HUES6 (cell line): ENCODE measurements at regions not wholly inside any gene's neighbourhood (a gene's known extent, or its start where the extent isn't known, plus 50 kb on each side); places are given as distances from the start of the nearest gene placed in this dataset.
"Not testable (repeated sequence)": the region's sequence is repeated elsewhere in the genome, so short reads cannot be mapped to it uniquely, and the experiment has no call there.

Source experiments
- H3K27ac ChIP-seq: 2 replicates; pipeline ENCODE4 v1.7.0; 2013; ENCODE audit warnings: low read depth, mild to moderate bottlenecking, low read length, inconsistent platforms
- H3K27me3 ChIP-seq: 2 replicates; pipeline ENCODE4 v1.6.1; 2013; ENCODE audit warnings: low read length; ENCODE audit not compliant: control insufficient read depth, insufficient read depth
- H3K36me3 ChIP-seq: 2 replicates; pipeline ENCODE4 v1.6.1; 2013; ENCODE audit warnings: low read length; ENCODE audit not compliant: control insufficient read depth, insufficient read depth
- H3K4me1 ChIP-seq: 2 replicates; pipeline ENCODE4 v1.6.1; 2013; ENCODE audit warnings: low read length; ENCODE audit not compliant: control insufficient read depth, insufficient read depth
- H3K4me3 ChIP-seq: 2 replicates; pipeline ENCODE4 v1.5.1; 2013; ENCODE audit warnings: low read depth, low read length
- H3K9ac ChIP-seq: one replicate; pipeline ENCODE4 v1.6.1; 2013; ENCODE audit warnings: mild to moderate bottlenecking, low read length
- H3K9me3 ChIP-seq: 2 replicates; pipeline ENCODE4 v1.6.1; 2013; ENCODE audit warnings: low read depth, low read length; ENCODE audit not compliant: control insufficient read depth, insufficient read depth

DNA sequence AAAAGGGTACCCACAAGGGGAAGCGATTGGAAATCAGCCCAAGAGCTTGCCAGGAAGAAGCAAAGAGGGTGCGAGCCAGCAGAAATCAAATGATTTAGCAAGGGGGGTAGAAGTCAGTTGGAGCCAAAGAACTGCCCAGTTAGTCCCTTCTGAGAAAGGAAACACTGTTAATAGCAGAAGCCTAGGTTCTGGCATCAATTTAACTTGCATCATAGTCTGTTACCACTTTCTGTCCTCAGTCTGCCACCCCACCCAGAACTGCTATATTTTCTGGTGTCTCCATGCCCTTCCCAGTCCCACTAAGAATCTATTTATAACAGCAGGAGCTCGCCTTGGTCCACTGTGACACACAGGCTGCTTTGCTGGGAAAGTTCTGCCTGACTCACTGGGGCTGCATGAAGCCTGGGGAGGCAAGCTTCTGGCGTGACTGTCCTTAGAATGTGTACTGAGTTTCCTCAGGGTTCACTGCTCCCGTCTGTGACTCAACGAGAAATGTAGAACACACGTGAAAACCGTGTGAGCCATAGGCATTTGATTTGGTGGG lies 157.8 kb upstream of the TTC29 start:
- no peaks in the 10 kb centered on the region for H3K27me3 ChIP-seq
- no peak overlapping the region for H3K9ac ChIP-seq
- no peaks in the 10 kb centered on the region for H3K36me3 ChIP-seq
- H3K4me1 ChIP-seq = no peaks in the 10 kb centered on the region
- H3K27ac ChIP-seq = no peak overlapping the region
- no peak overlapping the region for H3K4me3 ChIP-seq
- H3K9me3 ChIP-seq = no peaks in the 10 kb centered on the region

DNA sequence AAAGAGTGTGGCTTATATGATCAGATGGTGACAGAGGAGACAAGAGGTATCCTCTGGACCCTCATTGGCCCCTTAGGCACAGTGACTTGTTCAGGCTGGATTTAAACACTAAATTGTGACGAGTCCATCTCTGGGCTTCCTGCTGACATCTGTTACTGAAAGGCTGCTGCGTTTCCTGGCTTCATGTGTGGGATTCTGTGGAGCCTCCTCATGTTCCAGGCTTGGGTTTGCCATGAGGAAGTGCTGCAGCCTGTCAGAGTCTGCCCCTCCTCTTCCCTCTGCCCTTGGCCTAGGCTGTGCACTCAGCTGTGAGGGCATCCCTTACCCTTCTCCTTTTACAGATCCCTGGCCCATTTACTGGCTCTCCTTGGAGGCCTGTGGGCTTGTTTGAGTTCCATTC lies 159.1 kb upstream of the TTC29 start:
- Histone ChIP-seq H3K4me1 (no peaks in the 10 kb centered on the region), H3K27ac (no peak overlapping the region), H3K27me3 (no peaks in the 10 kb centered on the region), H3K9me3 (no peaks in the 10 kb centered on the region), H3K36me3 (no peaks in the 10 kb centered on the region), H3K4me3 (no peak overlapping the region), H3K9ac (no peak overlapping the region)

DNA sequence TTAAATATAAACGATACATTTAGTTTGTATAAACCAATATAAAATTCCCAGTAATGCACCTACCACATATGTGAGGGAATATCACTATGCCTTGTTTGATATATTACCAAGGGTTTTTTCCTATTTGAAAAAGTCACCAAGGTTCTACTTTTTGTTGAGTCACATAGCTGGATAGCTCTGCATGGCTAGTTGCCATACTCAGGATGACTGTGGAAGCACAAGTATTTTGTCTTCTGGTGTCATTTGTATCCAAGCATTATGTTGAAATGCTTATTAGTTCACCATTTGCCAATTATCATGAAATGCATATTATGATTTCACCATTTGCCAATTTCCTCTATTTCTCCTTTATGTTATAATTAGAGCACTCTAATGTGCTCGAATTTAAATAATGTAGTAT lies 162.7 kb upstream of the TTC29 start:
- H3K4me1 ChIP-seq = no peaks in the 10 kb centered on the region
- H3K9me3 ChIP-seq = no peaks in the 10 kb centered on the region
- H3K4me3 ChIP-seq = no peak overlapping the region
- no peak overlapping the region for H3K9ac ChIP-seq
- no peak overlapping the region for H3K27ac ChIP-seq
- no peaks in the 10 kb centered on the region for H3K27me3 ChIP-seq
- H3K36me3 ChIP-seq = no peaks in the 10 kb centered on the region

DNA sequence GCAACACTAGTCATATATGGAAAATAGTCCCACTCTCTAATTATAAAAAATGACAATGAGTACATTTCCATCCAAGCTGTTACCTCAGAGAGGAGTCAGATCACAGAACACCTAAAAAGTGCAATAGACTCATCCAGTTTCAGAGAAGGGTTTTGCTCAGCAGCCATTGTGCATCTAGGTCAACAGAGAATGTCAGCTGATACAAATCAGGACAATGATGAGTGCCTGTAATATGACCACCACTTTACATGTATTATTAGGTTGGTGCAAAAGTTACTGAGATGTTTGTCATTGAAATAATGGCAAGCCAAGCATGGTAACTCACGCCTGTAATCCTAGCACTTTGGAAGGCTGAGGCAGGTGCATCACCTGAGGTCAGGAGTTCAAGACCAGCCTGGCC lies 164.1 kb upstream of the TTC29 start:
- H3K9ac ChIP-seq = no peak overlapping the region
- no peaks in the 10 kb centered on the region for H3K36me3 ChIP-seq
- no peak overlapping the region for H3K27ac ChIP-seq
- no peaks in the 10 kb centered on the region for H3K4me1 ChIP-seq
- H3K9me3 ChIP-seq = no peaks in the 10 kb centered on the region
- no peak overlapping the region for H3K4me3 ChIP-seq
- H3K27me3 ChIP-seq = no peaks in the 10 kb centered on the region

- Histone ChIP-seq H3K27ac (no peak overlapping the region), H3K36me3 (no peaks in the 10 kb centered on the region), H3K4me3 (no peak overlapping the region)
These were observed 165.1 kb upstream of the TTC29 start for GRCh38 chr4:147110473-147111367.

GRCh38 chr4:147112196-147112595 lies 166.5 kb upstream of the TTC29 start:
- not testable (repeated sequence) for H3K4me1 ChIP-seq, H3K27me3 ChIP-seq, H3K9me3 ChIP-seq, H3K27ac ChIP-seq, H3K9ac ChIP-seq, H3K4me3 ChIP-seq, H3K36me3 ChIP-seq

More at GRCh38 chr4:147110473-147111367, 165.1 kb upstream of the TTC29 start:
- no peak overlapping the region for H3K9ac ChIP-seq
- no peaks in the 10 kb centered on the region for H3K4me1 ChIP-seq
- H3K27me3 ChIP-seq = no peaks in the 10 kb centered on the region
- H3K9me3 ChIP-seq = no peaks in the 10 kb centered on the region

- no peaks in the 10 kb centered on the region; the same call in 1 of the 2 replicates for H3K4me1 ChIP-seq
- no peaks in the 10 kb centered on the region for H3K27me3 ChIP-seq
- H3K27ac ChIP-seq = no peak overlapping the region
- H3K36me3 ChIP-seq = no peaks in the 10 kb centered on the region
- H3K9me3 ChIP-seq = no peaks in the 10 kb centered on the region
- H3K9ac ChIP-seq = no peak overlapping the region
- H3K4me3 ChIP-seq = no peak overlapping the region
These were observed 171.8 kb upstream of the TTC29 start for GRCh38 chr4:147117431-147117830.

DNA sequence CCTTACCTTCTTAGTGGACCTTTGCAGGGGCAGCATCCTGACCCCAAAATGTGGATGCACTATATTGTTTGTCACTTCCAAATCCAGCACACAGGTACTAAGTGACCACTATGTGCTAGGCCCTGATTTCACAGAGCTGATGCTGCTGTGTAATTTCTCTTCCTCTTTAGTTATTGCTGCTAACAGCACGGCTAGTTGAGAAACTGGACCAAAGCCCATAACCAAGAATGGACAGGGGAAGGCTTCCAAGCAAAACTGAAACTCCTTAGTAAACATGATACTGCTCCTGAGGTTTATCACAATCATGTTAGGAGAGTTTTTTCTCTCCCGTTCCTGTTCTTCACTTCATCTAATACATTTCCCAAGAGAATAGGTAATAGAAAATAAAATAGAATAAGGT lies 172.9 kb upstream of the TTC29 start:
- no peaks in the 10 kb centered on the region for H3K9me3 ChIP-seq
- H3K27me3 ChIP-seq = no peaks in the 10 kb centered on the region
- H3K4me1 ChIP-seq = no peaks in the 10 kb centered on the region; the same call in 1 of the 2 replicates
- no peak overlapping the region for H3K27ac ChIP-seq
- H3K9ac ChIP-seq = no peak overlapping the region
- no peak overlapping the region for H3K4me3 ChIP-seq
- no peaks in the 10 kb centered on the region for H3K36me3 ChIP-seq

GRCh38 chr4:147122685-147123084 lies 177.0 kb upstream of the TTC29 start:
- Histone ChIP-seq H3K9ac (no peak overlapping the region), H3K27me3 (no peaks in the 10 kb centered on the region), H3K27ac (no peak overlapping the region), H3K9me3 (no peaks in the 10 kb centered on the region), H3K36me3 (no peaks in the 10 kb centered on the region), H3K4me3 (no peak overlapping the region), H3K4me1 (no peaks in the 10 kb centered on the region)

- Histone ChIP-seq H3K4me1 (no peaks in the 10 kb centered on the region), H3K36me3 (no peaks in the 10 kb centered on the region), H3K4me3 (no peak overlapping the region), H3K27ac (no peak overlapping the region), H3K27me3 (no peaks in the 10 kb centered on the region), H3K9me3 (peaks cover 3% of the 10 kb centered on the region; the same call in 1 of the 2 replicates), H3K9ac (no peak overlapping the region)
These were observed 177.5 kb upstream of the TTC29 start for GRCh38 chr4:147123146-147123545.

DNA sequence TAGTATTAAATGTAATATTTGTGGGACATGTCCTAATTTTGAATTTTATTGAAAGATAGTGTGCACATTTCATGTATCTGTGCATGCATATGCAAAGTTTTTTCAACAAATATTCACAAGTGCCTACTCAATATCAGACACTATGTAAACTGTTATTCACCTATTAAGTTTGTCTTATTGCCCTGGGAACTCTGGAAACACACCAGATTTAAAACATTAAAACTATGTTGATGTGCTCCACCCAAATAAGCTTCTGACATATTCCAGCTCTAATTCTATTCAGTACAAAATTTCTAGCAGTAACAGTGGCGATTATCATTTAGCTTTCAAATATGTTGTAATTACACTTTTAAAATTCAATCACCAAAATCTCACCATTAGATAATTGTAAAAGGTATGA lies 183.1 kb upstream of the TTC29 start:
- Histone ChIP-seq H3K4me1 (no peaks in the 10 kb centered on the region), H3K27me3 (no peaks in the 10 kb centered on the region), H3K9ac (no peak overlapping the region), H3K27ac (no peak overlapping the region), H3K4me3 (no peak overlapping the region), H3K36me3 (no peaks in the 10 kb centered on the region), H3K9me3 (peaks cover 3% of the 10 kb centered on the region; the same call in 1 of the 2 replicates)
